KBM-7 (cell line): ENCODE measurements at regions not wholly inside any gene's neighbourhood (a gene's known extent, or its start where the extent isn't known, plus 50 kb on each side); places are given as distances from the start of the nearest gene placed in this dataset.
"Not testable (repeated sequence)": the region's sequence is repeated elsewhere in the genome, so short reads cannot be mapped to it uniquely, and the experiment has no call there.

Experiments
- DNase-seq: peaks from one replicate; pipeline ENCODE4 v3.0.0-alpha.2; 2015
- in situ Hi-C: fragments of 300-500 bp; cut with MboI; formaldehyde crosslinking; loops from 2 replicates; pipeline ENCODE4 v1.14.3; 2020; ENCODE audit warnings: low sequenced_read_pairs, low pct_unique_long_range_greater_than_20kb, mixed read lengths

DNA sequence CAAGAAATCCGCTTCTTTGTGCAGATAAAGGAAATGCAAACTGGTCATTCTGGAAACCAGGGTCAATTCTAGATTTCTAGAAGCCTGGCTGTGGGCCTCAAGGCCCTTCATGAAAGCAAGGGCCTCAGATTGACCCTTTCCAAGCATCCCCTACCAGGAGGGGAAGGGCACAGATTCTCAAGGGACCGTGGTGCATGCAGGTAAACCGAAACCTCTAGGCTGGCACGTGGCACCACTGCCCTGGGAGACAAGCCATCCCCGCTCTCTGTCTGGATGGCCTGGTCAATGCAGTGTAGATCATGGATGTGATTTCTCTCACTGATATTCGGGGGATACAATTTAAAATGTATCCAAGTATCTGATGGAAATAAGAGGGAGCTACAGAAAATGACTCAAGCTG, 69.4 kb downstream of the TOMM20 start:
- in situ Hi-C loops = no loop called here
- DNase-seq = no peak

DNA sequence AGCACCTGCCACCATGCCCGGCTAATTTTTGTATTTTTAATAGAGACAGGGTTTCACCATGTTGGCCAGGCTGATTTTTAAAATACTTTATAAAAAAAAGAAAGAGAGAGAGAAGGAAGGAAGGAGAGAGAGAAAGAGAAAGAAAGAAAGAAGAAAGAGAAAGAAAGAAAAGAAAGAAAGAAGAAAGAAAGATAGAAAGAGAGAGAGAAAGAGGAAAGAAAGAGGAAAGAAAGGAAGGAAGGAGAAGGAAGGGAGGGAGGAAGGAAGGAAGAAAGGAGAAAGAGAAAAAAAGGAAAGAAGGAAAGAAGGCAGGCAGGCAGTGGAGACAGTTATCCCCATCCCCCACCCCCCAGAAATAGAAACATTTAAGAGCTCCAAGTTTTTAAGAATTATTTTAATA, 69.9 kb downstream of the TOMM20 start:
- in situ Hi-C loops = no loop called here
- DNase-seq = no peak

GRCh38 chr1:235057385-235058306, 71.0 kb downstream of the TOMM20 start:
- no peak for DNase-seq
- in situ Hi-C loops = no loop called here

DNA sequence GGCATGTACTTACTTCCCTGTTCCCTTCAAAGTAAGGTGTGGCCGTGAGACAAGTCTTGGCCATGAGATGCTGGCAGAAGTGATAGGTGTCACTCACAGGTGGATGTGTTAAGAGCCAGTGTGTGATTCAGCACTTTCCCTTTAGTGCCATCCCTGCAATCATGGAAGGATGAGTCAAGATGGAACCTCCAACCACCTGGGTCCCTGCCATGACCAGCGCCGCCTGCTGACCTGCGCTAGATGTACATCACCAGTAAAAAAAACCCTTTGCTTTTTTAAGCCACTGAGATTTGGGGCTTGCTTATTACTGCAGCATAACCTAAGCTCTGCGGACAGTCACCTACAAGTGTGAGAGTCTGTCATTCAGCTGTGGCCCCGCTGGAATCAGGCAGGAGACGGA, 71.7 kb downstream of the TOMM20 start:
- in situ Hi-C loops = no loop called here
- DNase-seq = no peak

- no peak for DNase-seq
- in situ Hi-C loops = no loop called here
Measured at GRCh38 chr1:235054936-235055335, 73.7 kb downstream of the TOMM20 start.

- DNase-seq = no peak
- in situ Hi-C loops = no loop called here
Measured at GRCh38 chr1:235054466-235054865, 74.2 kb downstream of the TOMM20 start.

- in situ Hi-C loops = no loop called here
- DNase-seq = no peak
Measured at GRCh38 chr1:235052067-235053008, 76.3 kb downstream of the TOMM20 start.

GRCh38 chr1:235051521-235051920, 77.1 kb downstream of the TOMM20 start:
- DNase-seq = no peak
- in situ Hi-C loops = no loop called here

GRCh38 chr1:235050911-235051360, 77.7 kb downstream of the TOMM20 start:
- no peak for DNase-seq

DNA sequence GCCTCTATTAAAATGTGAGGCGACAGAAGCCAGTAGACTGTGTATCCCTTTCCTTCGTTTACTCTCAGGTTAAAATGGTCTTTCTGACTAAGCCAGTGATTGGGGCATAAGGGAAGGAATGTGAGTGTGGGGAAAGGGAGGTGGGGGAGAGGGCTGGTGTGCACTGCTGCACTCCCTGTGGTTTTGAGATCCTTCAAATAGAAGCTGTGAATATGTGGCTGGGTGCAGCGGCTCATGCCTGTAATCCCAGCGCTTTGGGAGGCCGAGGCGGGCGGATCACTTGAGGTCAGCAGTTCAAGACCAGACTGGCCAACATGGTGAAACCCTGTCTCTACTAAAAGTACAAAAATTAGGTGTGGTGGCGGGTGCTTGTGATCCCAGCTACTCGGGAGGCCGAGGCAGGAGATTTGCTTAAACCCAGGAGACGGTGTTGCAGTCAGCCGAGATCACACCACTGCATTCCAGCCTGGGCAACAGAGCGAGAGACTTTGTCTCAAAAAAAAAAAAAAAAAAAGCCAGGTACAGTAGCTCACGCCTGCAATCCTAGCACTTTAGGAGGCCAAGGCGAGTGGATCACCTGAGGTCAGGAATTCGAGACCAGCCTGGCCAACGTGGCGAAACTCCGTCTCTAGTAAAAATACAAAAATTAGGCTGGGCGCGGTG, 78.8 kb downstream of the TOMM20 start:
- in situ Hi-C loops = not testable (repeated sequence)
- peak; percentile 69 for DNase-seq

More at GRCh38 chr1:235050911-235051360, 77.7 kb downstream of the TOMM20 start:
- in situ Hi-C loops = no loop called here

DNA sequence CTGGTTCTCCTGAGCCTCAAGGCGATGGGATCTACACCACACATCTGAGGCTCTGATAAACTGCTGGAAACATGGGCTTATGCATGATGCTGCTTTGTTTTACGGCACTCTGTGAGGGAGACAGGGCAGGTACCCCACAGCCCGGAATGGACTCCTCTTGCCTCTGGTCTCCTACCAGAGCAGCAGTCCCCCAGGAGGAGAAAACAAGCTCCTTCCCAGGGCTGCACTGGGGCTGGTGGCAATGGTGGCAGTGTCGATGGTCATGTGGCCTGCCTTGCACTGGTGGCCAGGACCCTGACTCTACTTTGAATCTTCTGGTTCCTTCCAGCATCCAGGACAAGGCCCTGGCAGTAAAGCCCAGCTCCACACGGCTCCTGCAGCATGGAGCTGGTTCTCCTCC, 79.4 kb downstream of the TOMM20 start:
- in situ Hi-C loops = no loop called here
- no peak for DNase-seq

GRCh38 chr1:235047331-235047871, 81.2 kb downstream of the TOMM20 start:
- in situ Hi-C loops = no loop called here
- DNase-seq = no peak

DNA sequence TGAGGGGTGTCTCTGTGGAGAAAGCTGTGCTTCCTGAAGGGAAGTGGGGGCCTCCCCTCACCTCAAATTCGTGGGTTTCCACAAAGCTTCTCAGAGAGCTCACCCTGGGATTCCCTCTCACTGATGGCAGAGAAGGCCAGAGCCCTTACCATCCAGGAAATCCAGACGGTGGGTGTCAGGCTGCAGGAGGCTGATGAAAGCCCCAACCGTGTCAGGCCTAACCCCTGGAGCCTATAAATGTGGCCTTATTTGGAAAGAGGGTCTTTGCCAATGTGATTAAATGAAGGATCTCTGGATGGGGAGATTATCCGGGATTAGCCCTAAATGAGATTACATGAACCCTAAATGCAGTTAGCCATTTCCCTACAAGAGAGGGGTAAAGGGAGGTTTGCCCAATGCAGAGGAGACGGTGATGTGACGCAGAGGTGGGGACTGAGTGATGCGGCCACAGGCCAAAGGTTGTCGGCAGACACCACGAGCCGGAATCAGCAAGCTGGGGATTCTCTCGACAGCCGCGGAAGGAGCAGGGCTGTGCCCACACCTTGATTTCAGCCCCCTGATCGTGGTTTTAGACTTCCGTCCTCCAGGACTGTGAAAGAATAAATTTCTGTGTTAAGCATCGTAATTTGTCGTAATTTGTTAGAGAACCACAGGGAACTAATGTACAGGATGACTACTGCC, 82.6 kb downstream of the TOMM20 start:
- in situ Hi-C loops = no loop called here
- no peak for DNase-seq

DNA sequence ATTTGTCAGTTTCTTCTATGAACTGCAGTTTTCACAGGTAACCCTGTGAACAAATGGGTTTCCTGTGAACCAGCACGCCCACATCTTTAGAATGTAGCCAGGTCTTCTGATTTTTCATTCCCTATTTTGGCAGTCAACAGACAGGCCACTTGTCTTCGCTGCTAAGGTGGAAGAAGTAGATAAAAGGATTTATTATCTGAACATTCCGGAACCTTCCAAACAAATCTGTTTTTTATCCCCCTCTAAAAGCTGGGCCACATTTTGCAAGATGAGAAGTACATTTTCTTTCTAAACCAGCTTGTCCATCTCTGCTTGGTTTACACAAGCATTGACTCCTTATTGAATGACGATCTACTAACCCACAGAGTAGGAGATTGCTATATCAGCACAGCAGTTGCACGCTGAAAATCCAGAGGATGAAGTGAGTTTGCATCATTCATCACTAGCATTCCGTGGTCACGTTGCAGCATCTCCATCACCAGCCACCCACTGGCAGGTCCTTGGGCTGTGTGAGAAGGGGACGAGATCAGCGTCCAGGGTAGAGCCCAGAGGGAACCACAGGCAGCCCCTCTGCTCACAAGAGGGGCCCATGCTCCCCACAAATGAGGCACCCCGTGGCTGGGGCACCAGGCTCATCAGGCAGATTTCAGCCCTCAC, 83.5 kb downstream of the TOMM20 start:
- DNase-seq = no peak
- in situ Hi-C loops = no loop called here

- no peak for DNase-seq
- in situ Hi-C loops = no loop called here
Measured at GRCh38 chr1:235043234-235043633, 85.4 kb downstream of the TOMM20 start.

- no peak for DNase-seq
- in situ Hi-C loops = no loop called here
Measured at GRCh38 chr1:235038701-235039100, 89.9 kb downstream of the TOMM20 start.

DNA sequence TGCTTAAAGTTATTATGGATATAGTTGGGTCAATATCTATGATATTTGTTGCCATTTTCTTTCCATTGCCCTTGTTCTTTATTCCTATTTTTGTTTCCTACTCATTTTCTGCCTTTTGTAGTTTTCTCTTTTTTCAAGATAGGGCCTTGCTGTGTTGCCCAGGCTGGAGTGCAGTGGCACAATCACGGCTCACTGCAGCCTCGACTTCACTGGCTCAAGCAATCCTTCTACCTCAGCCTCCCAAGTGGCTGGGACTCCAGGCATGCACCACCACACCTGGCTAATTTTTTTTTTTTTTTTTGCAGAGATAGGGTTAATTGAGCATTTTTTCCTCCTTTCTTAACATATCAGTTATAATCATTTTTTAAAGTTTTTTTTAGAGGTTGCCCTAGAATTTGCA, 92.7 kb downstream of the TOMM20 start:
- in situ Hi-C loops = no loop called here
- DNase-seq = no peak

DNA sequence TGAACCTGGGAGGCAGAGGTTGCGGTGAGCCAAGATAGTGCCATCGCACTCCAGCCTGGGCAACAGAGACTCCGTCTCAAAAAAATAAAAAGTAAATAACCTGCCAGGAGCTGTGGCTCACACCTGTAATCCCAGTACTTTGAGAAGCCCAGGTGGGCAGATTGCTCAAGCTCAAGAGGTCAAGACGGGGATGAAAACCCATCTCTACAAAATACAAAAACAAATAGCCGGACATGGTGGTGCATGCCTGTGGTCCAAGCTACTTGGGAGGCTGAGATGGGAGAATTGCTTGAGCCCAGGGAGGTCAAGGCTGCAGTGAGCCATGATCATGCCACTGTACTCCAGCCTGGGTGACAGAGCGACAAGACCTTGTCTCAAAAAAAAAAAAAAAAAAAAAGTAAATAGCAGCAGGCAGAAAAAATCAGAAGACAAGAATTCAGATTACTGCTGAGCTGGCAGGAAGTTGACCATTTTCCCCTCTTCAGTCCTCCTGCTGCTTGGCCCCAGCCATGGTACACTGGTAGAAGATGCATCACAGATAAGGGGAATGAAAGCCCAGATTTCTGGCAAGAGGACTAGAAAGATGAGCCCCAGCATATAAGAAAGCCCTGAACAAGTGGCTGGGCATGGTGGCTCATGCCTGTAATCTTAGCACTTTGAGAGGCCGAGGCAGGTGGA, 97.6 kb downstream of the TOMM20 start:
- no peak for DNase-seq
- in situ Hi-C loops = no loop called here
